ENCODE measurements at regions not wholly inside any gene's neighbourhood (a gene's known extent, or its start where the extent isn't known, plus 50 kb on each side); places are given as distances from the start of the nearest gene placed in this dataset.

GRCh38 chr11:91790346-91791170 is 434.1 kb upstream of the FAT3 start:
- Histone ChIP-seq H3K9ac (ENCODE audit: low read length) (no peak overlapping the region), H4K20me1 (ENCODE audit: insufficient read depth, low read length) (no peaks in the 10 kb centered on the region), H3K27me3 (ENCODE audit: low read depth, low read length) (no peaks in the 10 kb centered on the region), H3K36me3 (replicated peaks; ENCODE audit: low read depth, low read length) (no peaks in the 10 kb centered on the region), H3K79me2 (ENCODE audit: low read length) (no peaks in the 10 kb centered on the region), H3K9me3 (ENCODE audit: insufficient read depth, low read length) (no peaks in the 10 kb centered on the region), H3K4me1 (ENCODE audit: low read length) (peaks cover 10% of the 10 kb centered on the region), H3K4me2 (ENCODE audit: low read length) (no peak overlapping the region), H3K4me3 (ENCODE audit: low read length) (no peak overlapping the region), H3K27ac (ENCODE audit: low read length) (no peak overlapping the region), H2AFZ (ENCODE audit: low read depth, low read length) (no peak overlapping the region)
- TF ChIP-seq CTCF (IDR thresholded peaks at IDR 0.05; ENCODE audit: low read depth, low read length) (no peak), EZH2phosphoT487 (IDR thresholded peaks at IDR 0.05; ENCODE audit: low read depth) (no peak)

- Histone ChIP-seq H3K9ac (ENCODE audit: low read length) (no peak overlapping the region), H4K20me1 (ENCODE audit: insufficient read depth, low read length) (no peaks in the 10 kb centered on the region), H3K27ac (ENCODE audit: low read length) (no peak overlapping the region), H2AFZ (ENCODE audit: low read depth, low read length) (no peak overlapping the region), H3K36me3 (replicated peaks; ENCODE audit: low read depth, low read length) (no peaks in the 10 kb centered on the region), H3K9me3 (ENCODE audit: insufficient read depth, low read length) (no peaks in the 10 kb centered on the region), H3K27me3 (ENCODE audit: low read depth, low read length) (no peaks in the 10 kb centered on the region), H3K4me1 (ENCODE audit: low read length) (peaks cover 10% of the 10 kb centered on the region), H3K79me2 (ENCODE audit: low read length) (no peaks in the 10 kb centered on the region), H3K4me3 (ENCODE audit: low read length) (no peak overlapping the region), H3K4me2 (ENCODE audit: low read length) (no peak overlapping the region)
- no peak for TF ChIP-seq CTCF (IDR thresholded peaks at IDR 0.05; ENCODE audit: low read depth, low read length)
Observed at GRCh38 chr11:91788764-91789163, 435.9 kb upstream of the FAT3 start.

GRCh38 chr11:91786097-91786496 is 438.5 kb upstream of the FAT3 start:
- Histone ChIP-seq H3K9ac (ENCODE audit: low read length) (no peak overlapping the region), H3K4me3 (ENCODE audit: low read length) (no peak overlapping the region), H3K36me3 (replicated peaks; ENCODE audit: low read depth, low read length) (no peaks in the 10 kb centered on the region), H3K79me2 (ENCODE audit: low read length) (no peaks in the 10 kb centered on the region), H3K27ac (ENCODE audit: low read length) (peak overlapping the region; percentile 13; the same call in 1 of the 2 replicates), H2AFZ (ENCODE audit: low read depth, low read length) (0 out of 2 replicates have a peak overlapping the region, but pooled peaks have one; percentile 49), H3K27me3 (ENCODE audit: low read depth, low read length) (no peaks in the 10 kb centered on the region), H3K4me1 (ENCODE audit: low read length) (peaks cover 10% of the 10 kb centered on the region), H3K4me2 (ENCODE audit: low read length) (peak overlapping the region; percentile 36), H4K20me1 (ENCODE audit: insufficient read depth, low read length) (no peaks in the 10 kb centered on the region), H3K9me3 (ENCODE audit: insufficient read depth, low read length) (no peaks in the 10 kb centered on the region)
- TF ChIP-seq CTCF (IDR thresholded peaks at IDR 0.05; ENCODE audit: low read depth, low read length) (no peak), EZH2phosphoT487 (IDR thresholded peaks at IDR 0.05; ENCODE audit: low read depth) (no peak)

GRCh38 chr11:91783173-91783572 is 441.4 kb upstream of the FAT3 start:
- no peaks in the 10 kb centered on the region for H3K27me3 ChIP-seq (ENCODE audit: low read depth, low read length)
- TF ChIP-seq CTCF (IDR thresholded peaks at IDR 0.05; ENCODE audit: low read depth, low read length) (no peak), EZH2phosphoT487 (IDR thresholded peaks at IDR 0.05; ENCODE audit: low read depth) (no peak)
- H3K4me1 ChIP-seq (ENCODE audit: low read length) = peaks cover 10% of the 10 kb centered on the region
- no peaks in the 10 kb centered on the region for H3K79me2 ChIP-seq (ENCODE audit: low read length)
- no peak overlapping the region for H3K4me2 ChIP-seq (ENCODE audit: low read length)
- no peaks in the 10 kb centered on the region for H4K20me1 ChIP-seq (ENCODE audit: insufficient read depth, low read length)
- H3K4me3 ChIP-seq (ENCODE audit: low read length) = no peak overlapping the region
- no peak overlapping the region for H2AFZ ChIP-seq (ENCODE audit: low read depth, low read length)
- H3K36me3 ChIP-seq (replicated peaks; ENCODE audit: low read depth, low read length) = no peaks in the 10 kb centered on the region
- no peaks in the 10 kb centered on the region for H3K9me3 ChIP-seq (ENCODE audit: insufficient read depth, low read length)
- no peak overlapping the region for H3K27ac ChIP-seq (ENCODE audit: low read length)
- H3K9ac ChIP-seq (ENCODE audit: low read length) = no peak overlapping the region
